Ishikawa (cell line): ENCODE measurements at regions not wholly inside any gene's neighbourhood (a gene's known extent, or its start where the extent isn't known, plus 50 kb on each side); places are given as distances from the start of the nearest gene placed in this dataset.

Experiments
- CEBPB ChIP-seq: IDR thresholded peaks from 2 replicates; pipeline ENCODE4 v1.6.1; 2012
- CREB1 ChIP-seq: IDR thresholded peaks from 2 replicates; pipeline ENCODE4 v1.6.1; 2012; ENCODE audit warnings: low read depth
- EGR1 ChIP-seq: IDR thresholded peaks from 2 replicates; pipeline ENCODE4 v1.6.1; 2012
- EP300 ChIP-seq: IDR thresholded peaks from 2 replicates; pipeline ENCODE4 v1.6.1; 2012; ENCODE audit warnings: borderline replicate concordance
- FOXM1 ChIP-seq: IDR thresholded peaks from 2 replicates; pipeline ENCODE4 v1.6.1; 2012; ENCODE audit warnings: low read depth, borderline replicate concordance
- NFIC ChIP-seq: IDR thresholded peaks from 2 replicates; pipeline ENCODE4 v1.6.1; 2012
- RAD21 ChIP-seq: IDR thresholded peaks from 2 replicates; pipeline ENCODE4 v1.6.1; 2012; ENCODE audit warnings: low read depth
- TAF1 ChIP-seq: IDR thresholded peaks from 2 replicates; pipeline ENCODE4 v1.6.1; 2012; ENCODE audit warnings: low read depth, mild to moderate bottlenecking
- TCF12 ChIP-seq: IDR thresholded peaks from 2 replicates; pipeline ENCODE4 v1.6.1; 2012; ENCODE audit warnings: low read depth
- TEAD4 ChIP-seq: IDR thresholded peaks from 2 replicates; pipeline ENCODE4 v1.6.1; 2012
- YY1 ChIP-seq: IDR thresholded peaks from 2 replicates; pipeline ENCODE4 v1.6.1; 2012; ENCODE audit warnings: low read depth
- ZBTB7A ChIP-seq: IDR thresholded peaks from 2 replicates; pipeline ENCODE4 v1.6.1; 2012; ENCODE audit warnings: low read depth
- TF ChIP-seq, protein P1 (sequence below): IDR thresholded peaks from 2 replicates; pipeline ENCODE4 v1.6.1; 2012
- TF ChIP-seq, protein P2 (sequence below): IDR thresholded peaks from 2 replicates; pipeline ENCODE4 v1.6.1; 2012; ENCODE audit warnings: low read depth, mild to moderate bottlenecking
- TF ChIP-seq, protein P3 (sequence below): IDR thresholded peaks from 2 replicates; pipeline ENCODE4 v1.6.1; 2012

GRCh38 chr10:121293110-121293509, 305.1 kb downstream of the FGFR2 start:
- TF ChIP-seq RAD21 (no peak), TCF12 (no peak), ZBTB7A (no peak), FOXM1 (no peak), YY1 (no peak), EP300 (no peak), NFIC (no peak), TEAD4 (no peak), CEBPB (no peak), TAF1 (no peak)
- TF ChIP-seq, protein P1, sequence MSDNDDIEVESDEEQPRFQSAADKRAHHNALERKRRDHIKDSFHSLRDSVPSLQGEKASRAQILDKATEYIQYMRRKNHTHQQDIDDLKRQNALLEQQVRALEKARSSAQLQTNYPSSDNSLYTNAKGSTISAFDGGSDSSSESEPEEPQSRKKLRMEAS: no peak
- TF ChIP-seq, protein P2, sequence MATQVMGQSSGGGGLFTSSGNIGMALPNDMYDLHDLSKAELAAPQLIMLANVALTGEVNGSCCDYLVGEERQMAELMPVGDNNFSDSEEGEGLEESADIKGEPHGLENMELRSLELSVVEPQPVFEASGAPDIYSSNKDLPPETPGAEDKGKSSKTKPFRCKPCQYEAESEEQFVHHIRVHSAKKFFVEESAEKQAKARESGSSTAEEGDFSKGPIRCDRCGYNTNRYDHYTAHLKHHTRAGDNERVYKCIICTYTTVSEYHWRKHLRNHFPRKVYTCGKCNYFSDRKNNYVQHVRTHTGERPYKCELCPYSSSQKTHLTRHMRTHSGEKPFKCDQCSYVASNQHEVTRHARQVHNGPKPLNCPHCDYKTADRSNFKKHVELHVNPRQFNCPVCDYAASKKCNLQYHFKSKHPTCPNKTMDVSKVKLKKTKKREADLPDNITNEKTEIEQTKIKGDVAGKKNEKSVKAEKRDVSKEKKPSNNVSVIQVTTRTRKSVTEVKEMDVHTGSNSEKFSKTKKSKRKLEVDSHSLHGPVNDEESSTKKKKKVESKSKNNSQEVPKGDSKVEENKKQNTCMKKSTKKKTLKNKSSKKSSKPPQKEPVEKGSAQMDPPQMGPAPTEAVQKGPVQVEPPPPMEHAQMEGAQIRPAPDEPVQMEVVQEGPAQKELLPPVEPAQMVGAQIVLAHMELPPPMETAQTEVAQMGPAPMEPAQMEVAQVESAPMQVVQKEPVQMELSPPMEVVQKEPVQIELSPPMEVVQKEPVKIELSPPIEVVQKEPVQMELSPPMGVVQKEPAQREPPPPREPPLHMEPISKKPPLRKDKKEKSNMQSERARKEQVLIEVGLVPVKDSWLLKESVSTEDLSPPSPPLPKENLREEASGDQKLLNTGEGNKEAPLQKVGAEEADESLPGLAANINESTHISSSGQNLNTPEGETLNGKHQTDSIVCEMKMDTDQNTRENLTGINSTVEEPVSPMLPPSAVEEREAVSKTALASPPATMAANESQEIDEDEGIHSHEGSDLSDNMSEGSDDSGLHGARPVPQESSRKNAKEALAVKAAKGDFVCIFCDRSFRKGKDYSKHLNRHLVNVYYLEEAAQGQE: no peak
- TF ChIP-seq, protein P3, sequence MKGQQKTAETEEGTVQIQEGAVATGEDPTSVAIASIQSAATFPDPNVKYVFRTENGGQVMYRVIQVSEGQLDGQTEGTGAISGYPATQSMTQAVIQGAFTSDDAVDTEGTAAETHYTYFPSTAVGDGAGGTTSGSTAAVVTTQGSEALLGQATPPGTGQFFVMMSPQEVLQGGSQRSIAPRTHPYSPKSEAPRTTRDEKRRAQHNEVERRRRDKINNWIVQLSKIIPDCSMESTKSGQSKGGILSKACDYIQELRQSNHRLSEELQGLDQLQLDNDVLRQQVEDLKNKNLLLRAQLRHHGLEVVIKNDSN: no peak

DNA sequence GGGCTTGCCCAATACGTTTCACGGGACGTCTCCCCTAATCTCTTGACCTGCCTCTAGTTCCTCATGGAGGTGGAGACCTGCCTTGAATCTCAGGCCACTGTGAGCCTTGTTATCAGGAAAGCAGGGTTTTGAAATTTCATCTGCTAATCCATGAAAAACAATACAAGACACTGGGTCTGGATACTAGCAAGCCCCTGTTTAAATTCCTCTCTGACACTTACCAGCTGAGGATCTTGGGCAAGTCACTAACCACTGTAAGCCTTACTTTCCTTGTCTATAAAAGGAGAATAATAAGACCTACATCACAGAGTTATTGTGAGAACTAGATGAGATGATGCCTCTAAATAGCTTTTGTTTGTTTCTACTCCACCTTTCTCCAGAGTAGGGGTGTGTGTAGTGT, 303.6 kb downstream of the FGFR2 start:
- TF ChIP-seq EGR1 (no peak), CREB1 (no peak), TCF12 (no peak), NFIC (no peak), TAF1 (no peak), EP300 (no peak), ZBTB7A (no peak), TEAD4 (no peak), YY1 (no peak)
- TF ChIP-seq, protein P3: no peak
- TF ChIP-seq, protein P1: no peak

- TF ChIP-seq ZBTB7A: no peak
- TF ChIP-seq YY1: no peak
- no peak for TF ChIP-seq FOXM1
- TF ChIP-seq TEAD4: no peak
- TF ChIP-seq NFIC: no peak
- no peak for TF ChIP-seq RAD21
- TF ChIP-seq CEBPB: no peak
- no peak for TF ChIP-seq EGR1
- TF ChIP-seq, protein P1: no peak
- TF ChIP-seq CREB1: no peak
- no peak for TF ChIP-seq TAF1
- TF ChIP-seq, protein P2: no peak
- TF ChIP-seq, protein P3: no peak
- TF ChIP-seq TCF12: no peak
Observed at GRCh38 chr10:121296378-121296777, 301.9 kb downstream of the FGFR2 start.

- no peak for TF ChIP-seq ZBTB7A
- TF ChIP-seq, protein P1: no peak
- no peak for TF ChIP-seq EGR1
- TF ChIP-seq TCF12: no peak
- TF ChIP-seq, protein P2: no peak
- TF ChIP-seq NFIC: no peak
- no peak for TF ChIP-seq CEBPB
- TF ChIP-seq, protein P3: no peak
- no peak for TF ChIP-seq EP300
- TF ChIP-seq TAF1: no peak
- no peak for TF ChIP-seq CREB1
- no peak for TF ChIP-seq RAD21
Observed at GRCh38 chr10:121296881-121297585, 301.2 kb downstream of the FGFR2 start.
